Stimulated activated CD4-positive, alpha-beta T cell treated with anti-CD3 and anti-CD28 coated beads, TNF-alpha, amount 100 ng/mL, for 24 hours (primary cell): ENCODE measurements at regions not wholly inside any gene's neighbourhood (a gene's known extent, or its start where the extent isn't known, plus 50 kb on each side); places are given as distances from the start of the nearest gene placed in this dataset.

Experiments used
- DNase-seq, 3 experiments: peaks; one replicate each; pipeline ENCODE4 v3.0.0-alpha.2; 2020; ENCODE audit warnings: low read depth in 3 of 3

DNA sequence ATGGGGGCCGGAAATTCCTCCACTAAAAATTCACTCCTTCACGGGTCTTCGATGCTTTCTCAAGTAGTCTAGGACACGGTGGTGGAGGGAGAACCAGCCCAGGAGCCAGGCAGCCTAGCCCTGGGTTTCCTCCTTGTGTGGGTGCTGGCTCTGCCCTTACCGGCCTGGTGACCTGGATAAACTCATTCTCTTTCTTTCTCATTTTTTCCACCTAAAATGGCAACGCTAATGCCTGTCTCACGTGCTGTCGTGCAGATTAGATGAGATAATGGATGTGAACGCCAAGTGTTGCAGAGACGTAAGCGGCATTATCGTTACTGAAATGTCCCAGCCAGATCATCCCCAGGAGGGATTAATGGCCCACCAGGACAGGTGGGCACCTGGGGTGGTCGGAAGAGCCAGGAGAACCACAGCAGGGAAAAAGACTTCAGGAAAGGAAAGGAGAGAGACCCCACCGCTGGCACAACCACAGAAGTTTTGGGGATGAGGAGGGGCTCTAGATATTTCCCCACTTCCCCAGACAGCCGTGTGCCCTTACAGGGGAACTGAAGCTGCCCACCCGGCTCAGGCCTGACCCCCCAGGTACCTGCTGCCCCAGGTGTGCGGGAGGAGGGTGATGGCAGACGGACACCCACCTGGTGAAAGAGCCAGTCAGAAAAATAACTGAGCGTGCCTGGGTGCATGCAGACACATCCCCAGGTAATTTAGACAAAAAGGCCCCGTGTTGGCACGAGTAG is 100.8 kb upstream of the ASAP2 start:
- no peak for DNase-seq

DNA sequence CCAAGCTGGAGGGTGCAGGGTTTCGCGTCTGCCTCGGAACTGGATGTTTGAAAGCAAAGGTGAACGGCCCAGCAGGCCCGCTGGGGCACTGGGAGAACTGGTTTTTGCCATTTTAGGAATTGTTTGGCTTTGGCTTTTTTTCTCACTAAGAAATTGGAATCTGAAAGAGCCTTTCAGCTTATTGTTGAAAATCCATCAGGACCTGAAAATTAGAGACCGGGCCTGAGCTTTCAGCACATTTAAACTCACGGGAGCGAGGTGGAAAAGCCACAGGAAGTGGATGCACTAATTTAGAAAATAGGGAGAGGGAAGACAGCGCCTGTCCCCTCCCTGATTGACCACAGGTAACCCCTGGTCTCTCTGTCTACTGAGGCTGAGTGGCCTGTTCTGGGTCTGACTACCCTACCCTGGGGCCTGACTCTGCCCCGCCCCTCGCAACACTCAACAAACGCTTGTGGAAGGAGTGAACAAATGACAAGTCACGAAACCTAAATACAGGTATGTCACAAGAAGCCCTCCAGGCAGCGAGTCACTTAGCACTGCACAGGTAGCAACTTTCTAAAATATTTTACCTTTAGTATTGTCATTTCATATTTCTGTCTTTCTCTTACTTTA is 100.3 kb upstream of the MBOAT2 start:
- DNase-seq, result no peak

DNA sequence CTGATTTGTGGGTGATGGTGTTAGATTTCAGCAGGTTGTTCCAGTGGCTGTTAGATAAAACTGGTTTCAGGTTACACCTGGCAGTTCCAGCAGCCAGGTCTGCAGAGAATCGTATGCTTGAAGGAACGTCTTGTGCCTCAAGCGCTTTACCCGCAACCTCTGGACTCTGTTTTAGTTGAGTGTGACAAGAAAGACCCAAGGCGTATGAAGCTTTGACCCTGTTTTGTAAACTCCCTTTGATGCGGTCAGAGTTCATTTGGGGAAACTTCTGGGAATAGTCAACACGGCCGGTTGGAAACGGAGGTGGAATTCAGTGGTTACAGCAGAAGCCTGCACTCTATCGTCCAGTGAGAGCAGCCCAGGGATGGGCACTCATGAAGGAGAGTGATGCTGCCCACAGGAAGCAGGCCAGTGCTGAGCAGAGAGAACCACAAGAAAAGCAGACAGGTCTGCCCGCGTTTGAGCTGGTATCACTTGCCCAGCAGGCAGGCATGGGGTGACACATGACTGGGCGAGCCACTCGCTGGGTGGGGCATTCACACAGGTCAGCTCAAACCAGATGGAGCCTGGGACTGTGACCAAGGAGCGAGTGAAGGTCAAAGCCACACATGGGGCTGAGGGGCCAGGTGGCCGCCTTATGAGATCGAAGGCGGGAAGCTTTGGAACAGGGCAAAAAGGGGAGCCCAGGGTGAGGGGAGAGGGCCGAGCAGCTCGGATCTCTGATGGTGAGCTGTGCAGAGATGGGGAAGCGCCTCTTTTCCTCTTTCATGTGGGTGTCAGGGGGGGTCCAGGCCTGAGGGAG is 99.6 kb upstream of the MBOAT2 start:
- DNase-seq, result no peak

DNA sequence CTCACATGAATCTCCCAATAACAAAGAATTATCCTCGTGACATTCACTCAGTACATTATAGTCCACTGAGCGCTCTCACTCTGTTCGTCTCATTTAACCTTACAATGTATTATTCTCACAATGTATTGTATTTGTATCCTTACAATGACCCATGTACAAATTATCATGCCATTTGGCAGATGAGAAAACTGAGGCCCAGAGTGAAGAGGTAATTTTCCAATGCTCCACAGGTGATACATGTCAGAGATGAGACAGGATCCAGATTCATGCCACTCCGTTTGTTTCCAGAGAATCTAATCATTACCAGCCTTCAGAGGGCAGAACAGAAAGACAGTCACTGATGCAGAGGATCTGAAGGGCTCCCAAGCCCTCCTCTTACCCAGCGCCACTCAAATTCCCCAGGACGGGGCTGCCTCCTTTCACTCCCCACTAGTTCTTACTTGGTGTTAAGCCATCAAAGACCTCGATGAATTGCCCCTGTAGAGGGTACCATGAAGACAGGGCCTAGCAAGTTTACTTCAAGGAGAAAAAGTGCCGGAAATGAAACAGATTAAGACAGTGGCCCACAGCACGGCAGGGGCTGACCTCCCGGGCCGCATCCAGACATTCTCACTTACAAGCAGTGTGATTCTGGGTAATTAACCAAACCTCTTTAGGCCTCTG is 98.4 kb upstream of the MBOAT2 start:
- no peak for DNase-seq

DNA sequence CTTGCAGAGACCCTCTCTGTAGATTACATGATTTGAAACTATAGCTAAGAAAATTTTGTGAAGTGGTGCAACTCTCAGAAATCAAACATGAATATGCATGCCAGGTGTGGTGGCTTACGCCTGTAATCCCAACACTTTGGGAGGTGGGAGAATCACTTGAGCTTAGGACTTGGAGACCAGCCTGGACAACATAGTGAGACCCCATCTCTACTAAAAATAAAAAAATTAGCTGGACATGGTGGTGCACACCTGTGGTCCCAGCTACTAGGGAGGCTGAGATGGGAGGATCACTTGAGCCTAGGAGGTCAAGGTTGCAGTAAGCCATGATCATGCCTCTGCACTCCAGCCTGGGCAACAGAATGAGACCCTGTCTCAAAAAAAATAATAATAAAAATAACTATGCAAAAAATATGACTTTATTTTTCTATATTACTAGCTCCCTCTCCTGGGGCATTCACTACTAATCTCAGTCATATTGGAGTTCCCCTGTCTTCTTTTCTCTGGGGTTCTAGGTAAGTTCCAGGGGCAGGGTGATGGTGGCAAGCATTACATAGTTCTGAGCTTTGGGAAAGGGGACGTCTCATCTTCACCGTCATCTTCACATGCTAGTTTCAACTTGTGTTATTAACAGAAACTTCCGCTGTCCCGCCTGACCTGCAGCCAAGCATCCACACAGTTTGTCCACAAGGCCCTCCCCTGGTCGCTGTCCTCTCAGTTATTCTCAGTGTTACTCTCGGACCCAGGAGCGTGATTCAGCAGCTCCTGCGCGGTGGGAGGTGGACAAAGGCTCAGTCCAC is 96.8 kb upstream of the MBOAT2 start:
- DNase-seq, result no peak

DNA sequence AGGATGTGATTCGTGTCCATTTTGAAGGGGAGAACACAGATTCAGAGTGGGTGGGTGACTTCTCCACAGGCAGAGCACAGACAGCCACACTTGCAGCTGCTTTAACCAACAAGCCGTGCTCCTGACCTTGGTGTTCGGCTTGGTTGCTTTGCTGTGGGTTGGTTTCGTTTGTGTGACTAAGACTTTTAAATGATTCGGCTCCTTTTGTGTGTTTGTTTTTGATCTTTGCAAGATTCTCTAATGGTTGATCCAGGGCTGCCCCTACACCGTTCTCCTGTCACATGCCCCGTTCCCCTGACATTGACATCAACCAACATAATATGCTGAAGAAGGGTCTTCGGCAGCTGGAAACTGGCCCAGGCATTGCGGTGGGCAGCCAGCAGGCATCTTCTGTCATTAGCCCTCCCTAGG is 95.9 kb upstream of the MBOAT2 start:
- DNase-seq, result peak in 1 of 3 experiments; percentile 24

DNA sequence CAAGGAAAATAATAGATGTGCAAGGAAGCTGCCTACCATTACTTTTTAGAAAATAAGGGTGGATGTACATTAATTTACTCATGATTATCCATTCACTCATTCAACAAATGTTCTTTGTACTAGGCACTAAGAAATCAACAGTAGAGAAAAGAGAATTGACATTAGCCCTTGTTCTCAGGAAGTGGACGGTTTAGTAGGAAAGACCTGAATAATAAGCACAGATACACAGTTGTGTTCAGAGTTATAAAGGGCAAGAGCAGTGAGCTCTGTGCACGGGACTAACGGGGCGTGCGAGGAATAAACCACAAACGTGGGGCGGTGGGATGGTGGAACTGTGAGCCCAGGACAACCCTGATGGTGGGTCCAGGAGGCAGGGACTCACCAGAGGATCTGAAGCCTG is 94.4 kb upstream of the MBOAT2 start:
- DNase-seq, result no peak

DNA sequence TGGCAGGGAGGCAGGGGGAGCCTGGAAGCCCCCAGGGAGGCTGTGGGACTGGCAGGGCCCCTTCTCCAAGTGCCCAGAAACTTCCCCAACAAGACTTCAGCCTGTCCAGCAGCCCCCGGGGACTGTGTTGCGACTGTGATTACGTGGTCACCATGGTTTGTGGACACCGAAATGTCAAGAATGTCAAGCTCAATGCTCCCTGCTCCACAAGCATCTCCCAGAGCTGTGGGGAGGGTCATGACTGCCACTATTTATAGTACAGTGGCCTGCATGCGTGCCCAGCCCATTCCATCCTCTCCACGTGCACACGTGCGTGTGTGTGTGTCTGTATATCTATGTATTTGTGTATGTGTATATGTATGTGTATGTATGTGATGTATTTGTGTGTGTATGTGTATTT is 93.8 kb upstream of the MBOAT2 start:
- no peak for DNase-seq

DNA sequence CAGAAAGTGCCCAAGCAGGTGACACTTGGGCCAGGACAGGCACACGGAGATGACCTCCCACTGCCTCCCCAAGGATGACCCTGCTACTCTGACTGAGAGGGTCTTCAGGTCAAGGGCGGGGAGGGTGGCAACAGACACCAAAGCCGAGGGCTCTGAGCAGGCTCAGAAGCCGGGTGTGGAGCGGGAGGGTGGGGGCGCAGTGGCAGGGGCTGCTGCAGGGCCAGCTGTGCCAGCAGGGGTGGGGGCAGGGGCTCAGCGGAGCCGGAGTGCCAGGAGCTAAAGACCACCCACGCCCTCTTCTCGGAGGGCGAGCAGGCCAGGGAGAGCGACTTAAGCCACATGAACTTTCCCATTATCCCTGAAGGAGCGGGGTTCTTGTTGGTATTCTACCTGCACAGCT is 93.3 kb upstream of the MBOAT2 start:
- no peak for DNase-seq

DNA sequence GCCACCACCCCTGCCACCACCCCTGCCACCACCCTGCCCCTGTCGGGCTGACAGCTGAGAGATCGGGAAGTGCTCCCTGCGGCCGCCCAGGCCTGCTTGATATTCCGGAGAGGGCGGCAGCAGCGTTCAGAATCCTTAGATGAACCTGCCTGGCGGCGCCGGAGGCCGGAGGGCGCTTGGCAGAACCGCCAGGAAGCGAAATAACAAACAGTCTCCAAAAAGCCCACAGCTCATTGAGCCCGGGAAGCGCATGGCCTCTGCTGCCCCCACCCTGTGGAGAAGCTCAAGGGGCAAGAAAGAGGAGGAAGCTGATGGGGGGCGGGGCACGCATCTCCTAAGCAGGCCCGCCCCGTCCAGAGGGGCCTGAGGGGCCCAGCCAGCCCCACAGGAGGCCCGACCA is 92.2 kb upstream of the MBOAT2 start:
- no peak for DNase-seq

DNA sequence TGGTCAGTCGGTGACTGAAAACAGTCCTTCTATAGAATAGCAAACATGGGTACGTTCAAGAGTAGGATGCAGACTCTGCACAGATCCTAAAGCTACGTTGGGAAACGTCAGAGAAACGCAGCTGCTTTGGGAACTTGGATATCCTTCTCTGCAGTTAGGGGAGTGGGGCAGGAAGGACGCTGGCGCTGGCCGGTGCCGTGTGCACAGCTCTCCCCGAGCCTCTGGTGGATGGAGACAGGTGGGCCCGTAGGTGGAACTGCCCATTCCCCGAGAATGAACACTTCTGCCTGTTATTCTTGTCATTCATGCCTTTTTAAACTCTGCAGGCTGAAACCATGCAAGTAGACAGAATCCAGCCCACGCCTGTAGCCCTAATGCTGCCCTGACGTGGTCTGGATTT is 91.7 kb upstream of the MBOAT2 start:
- DNase-seq, result no peak

DNA sequence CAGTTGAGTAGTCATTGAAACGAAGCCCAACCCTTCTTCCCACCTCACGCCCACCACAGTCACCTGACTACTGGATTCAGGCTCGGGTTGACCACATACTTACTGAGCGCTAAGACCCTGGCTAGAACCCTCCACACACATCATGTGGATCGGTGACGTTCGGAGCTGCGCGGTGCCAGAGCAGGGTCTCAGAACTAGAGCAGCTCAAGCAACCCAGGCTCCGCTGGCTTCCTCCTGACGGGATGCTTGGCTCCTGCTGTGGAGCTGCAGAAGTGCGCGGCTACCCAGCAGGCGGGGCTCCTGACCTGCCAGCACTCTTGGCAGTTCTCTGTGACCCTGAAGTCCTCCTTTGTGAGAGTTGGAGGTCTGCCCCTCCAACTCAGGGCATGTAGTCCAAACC is 90.6 kb upstream of the MBOAT2 start:
- DNase-seq, result no peak

DNA sequence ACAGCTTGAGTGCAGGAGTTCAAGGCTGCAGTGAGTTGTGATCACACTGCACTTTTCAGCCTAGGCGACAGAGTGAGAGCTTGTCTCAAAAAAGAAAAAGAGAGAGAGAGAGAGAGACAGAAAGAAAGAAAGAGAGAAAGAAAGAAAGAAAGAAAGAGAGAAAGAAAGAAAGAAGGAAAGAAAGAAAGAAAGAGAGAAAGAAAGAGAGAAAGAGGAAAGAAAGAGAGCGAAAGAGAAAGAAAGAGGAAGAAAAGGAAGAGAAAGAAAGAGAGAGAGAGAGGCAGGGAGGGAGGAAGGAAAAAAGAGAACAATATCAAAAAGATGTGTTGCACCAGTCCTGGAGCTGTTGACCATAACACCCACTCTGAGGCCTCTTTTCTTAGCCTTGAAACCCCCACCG is 89.8 kb upstream of the MBOAT2 start:
- DNase-seq, result no peak

DNA sequence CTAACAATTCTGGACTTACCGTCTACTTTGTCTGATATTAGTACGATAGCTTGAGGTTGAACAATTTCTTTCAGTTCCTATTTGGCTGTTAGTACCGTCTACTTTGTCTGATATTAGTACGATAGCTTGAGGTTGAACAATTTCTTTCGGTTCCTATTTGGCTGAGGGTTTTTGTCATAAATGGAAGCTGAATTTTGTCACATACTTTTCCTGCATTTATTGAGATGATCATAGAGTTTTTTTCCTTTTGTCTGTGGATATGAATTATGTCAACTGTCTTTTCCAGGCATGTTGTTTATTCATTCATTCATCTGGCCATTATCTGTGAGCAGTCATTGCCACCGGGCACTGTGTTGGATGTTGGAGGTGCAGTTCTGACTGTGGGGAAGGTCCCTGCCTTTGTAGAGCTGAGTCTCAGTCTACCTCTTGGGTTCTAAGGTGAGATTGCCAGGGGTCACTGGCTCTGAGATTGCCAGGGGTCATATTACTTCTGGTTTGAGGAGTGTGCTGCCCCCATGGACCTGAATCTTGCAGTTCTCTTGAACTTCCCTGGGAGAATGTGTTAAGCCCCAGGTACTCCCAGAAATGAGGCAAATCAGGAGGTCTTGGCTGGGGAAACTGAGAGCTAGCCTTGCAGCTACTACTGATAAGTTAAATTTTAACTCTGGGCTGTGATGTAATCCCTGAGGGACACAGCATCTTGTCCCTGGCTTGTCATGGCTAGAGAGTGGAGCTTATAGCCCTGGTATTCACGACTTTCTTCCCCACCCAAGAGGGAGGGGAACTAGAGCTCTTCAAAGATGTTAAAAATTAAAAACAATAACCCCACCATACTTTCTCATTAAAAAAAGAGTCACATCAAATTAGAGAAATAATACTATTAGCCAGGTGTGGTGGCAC is 89.1 kb upstream of the MBOAT2 start:
- no peak for DNase-seq

DNA sequence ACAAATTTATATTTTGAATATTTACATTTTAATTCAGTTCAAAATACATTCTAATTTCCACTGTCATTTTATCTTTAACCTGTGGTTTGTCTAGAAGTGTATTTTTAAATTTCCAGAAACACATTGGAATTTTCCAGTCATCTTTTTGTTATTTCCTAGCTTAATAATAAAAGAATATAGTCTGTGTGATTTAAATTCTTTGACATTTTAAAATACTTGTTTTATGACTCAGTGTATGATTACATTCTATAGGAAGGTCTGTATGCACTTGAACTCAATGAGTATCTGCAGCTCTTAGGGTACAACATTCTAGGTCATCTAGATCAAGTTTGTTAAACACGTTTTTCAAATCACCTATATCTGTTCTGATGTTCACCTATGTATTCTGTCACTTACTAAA is 88.3 kb upstream of the MBOAT2 start:
- DNase-seq, result no peak

DNA sequence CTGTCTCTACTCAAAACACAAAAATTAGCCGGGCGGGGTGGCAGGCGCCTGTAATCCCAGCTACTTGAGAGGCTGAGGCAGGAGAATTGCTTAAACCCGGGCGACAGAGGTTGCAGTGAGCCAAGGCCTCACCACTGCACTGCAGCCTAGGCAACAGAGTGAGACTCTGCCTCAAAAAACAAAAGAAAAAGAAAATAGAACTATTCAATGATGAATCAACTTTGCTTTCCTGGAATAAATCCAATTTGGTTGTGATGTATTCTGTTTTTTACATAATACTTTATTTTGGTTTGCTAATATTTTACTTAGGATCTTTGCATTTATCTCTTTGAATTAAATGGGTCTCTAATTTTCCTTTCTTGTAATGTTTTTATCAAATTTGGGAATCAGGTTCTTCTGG is 86.3 kb upstream of the MBOAT2 start:
- no peak for DNase-seq

DNA sequence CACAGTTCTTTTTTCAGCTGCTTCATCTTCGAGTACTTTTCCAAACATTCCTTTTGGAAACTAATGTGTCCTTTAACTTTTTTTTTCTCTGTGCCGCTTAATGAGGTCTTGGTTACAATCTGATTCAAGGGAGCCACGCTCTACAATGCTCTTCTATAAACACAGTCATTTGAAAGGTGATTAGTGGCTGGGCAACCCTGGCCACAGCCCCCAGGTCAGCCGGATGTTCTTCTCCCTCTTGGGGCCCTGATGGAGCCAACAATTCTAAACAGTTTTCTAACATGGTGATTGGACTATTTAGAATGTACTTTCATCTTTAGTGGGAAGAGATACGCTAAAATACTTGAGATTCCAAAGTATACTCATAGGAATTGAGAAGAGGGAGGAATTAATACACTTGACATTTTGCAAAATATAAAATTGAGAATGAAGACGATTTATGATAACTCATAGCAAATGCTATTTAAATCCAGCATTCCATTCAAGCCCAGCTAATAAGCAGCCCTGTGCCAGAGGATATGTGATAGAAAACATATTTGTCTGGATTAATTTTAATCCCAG is 83.7 kb upstream of the MBOAT2 start:
- no peak for DNase-seq

DNA sequence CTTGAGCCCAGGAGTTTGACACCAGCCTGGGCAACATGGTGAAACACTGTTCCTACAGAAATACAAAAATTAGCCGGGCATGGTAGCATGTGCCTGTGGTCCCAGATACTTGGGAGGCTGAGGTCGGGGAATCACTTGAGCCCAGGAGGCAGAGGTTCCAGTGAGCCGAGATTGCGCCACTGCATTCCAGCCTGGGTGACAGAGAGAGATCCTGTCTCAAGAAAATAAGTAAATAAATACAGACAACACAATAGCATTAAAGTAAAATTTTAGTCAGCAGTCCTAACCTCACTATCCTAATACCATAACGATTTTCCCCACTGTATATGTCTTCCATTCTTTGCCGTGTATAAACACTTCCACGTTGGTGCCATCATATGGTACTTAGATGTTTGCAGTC is 83.0 kb upstream of the MBOAT2 start:
- no peak for DNase-seq

DNA sequence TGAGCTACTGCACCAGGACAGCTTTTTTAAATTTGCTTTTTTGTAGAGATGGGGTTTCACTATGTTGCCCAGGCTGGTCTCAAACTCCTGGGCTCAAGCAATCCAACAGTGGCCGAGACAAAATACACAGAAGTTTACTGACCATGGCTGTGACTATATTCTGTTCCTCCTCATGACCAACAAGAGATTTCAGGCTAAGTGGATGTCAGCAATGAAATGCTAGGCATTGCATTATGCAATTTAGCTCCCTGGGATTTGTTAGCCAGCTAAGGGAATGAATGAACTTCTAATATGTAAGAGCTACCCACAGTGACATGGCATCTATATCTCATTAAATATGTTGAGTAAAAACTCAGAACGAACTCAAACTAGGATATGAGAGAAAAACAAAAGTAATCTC is 81.9 kb upstream of the MBOAT2 start:
- DNase-seq, result no peak

DNA sequence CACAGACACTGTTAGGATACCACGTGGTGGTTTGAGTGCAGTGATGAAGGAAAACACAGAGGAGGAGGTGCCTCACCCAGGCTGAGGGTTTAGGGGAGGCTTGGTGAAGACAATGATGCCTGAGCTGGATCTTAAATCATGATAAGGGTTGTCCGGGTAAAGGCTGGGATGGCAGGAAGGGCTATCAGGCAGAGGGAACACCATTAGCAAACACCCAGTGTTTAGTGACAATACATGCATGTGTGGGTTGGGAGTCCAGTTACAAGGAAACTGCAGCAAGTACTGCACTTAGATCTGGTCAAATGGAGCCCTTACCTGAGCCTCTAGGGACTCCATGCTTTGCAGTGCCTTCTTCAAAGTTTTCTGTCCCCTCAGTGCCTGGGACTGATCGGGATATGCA is 79.8 kb upstream of the MBOAT2 start:
- no peak for DNase-seq
